Loucy (cell line): ENCODE measurements at regions not wholly inside any gene's neighbourhood (a gene's known extent, or its start where the extent isn't known, plus 50 kb on each side); places are given as distances from the start of the nearest gene placed in this dataset.

ENCODE experiments used
- H2AFZ ChIP-seq: fragments of 200-600 bp; sonication (generic); 2 replicates; pipeline ENCODE4 v1.6.0; 2016; ENCODE audit warnings: antibody characterized with exemption, mild to moderate bottlenecking, low read length, moderate library complexity
- H3F3A ChIP-seq: fragments of 200-600 bp; 2 replicates; pipeline ENCODE4 v1.6.0; 2016; ENCODE audit warnings: antibody characterized with exemption, low read depth, mild to moderate bottlenecking
- H3K27me3 ChIP-seq: fragments of 200-600 bp; sonication (generic); 2 replicates; pipeline ENCODE4 v1.6.1; 2014; ENCODE audit warnings: low read length, mild to moderate bottlenecking; ENCODE audit not compliant: insufficient read depth, poor library complexity, severe bottlenecking
- H3K36me3 ChIP-seq: fragments of 200-600 bp; sonication (generic); 2 replicates; pipeline ENCODE4 v1.6.1; 2016; ENCODE audit warnings: low read length; ENCODE audit not compliant: insufficient read depth
- H3K4me1 ChIP-seq: fragments of 200-600 bp; sonication (generic); 2 replicates; pipeline ENCODE4 v1.5.1; 2014; ENCODE audit warnings: low read length, mild to moderate bottlenecking; ENCODE audit not compliant: insufficient read depth, poor library complexity, severe bottlenecking
- H3K4me2 ChIP-seq: fragments of 200-600 bp; sonication (generic); 2 replicates; pipeline ENCODE4 v1.6.0; 2014; ENCODE audit warnings: antibody characterized with exemption, low read length, low read depth, mild to moderate bottlenecking; ENCODE audit not compliant: poor library complexity, severe bottlenecking
- H3K4me3 ChIP-seq: fragments of 200-600 bp; sonication (generic); 2 replicates; pipeline ENCODE4 v1.5.1; 2014; ENCODE audit warnings: low read length, mild to moderate bottlenecking, mixed read lengths; ENCODE audit not compliant: poor library complexity, severe bottlenecking
- H3K79me2 ChIP-seq: fragments of 200-600 bp; sonication (generic); 2 replicates; pipeline ENCODE4 v1.6.1; 2014; ENCODE audit warnings: low read length; ENCODE audit not compliant: insufficient read depth
- H3K9ac ChIP-seq: fragments of 200-600 bp; sonication (generic); 2 replicates; pipeline ENCODE4 v1.6.0; 2014; ENCODE audit warnings: mild to moderate bottlenecking, low read depth, low read length, moderate library complexity; ENCODE audit not compliant: poor library complexity, severe bottlenecking
- H3K9me2 ChIP-seq: fragments of 200-600 bp; sonication (generic); replicated peaks from 2 replicates; pipeline ENCODE4 v1.6.1; 2016; ENCODE audit warnings: low read depth, low read length, mixed read lengths
- H3K9me3 ChIP-seq: fragments of 200-600 bp; sonication (generic); 2 replicates; pipeline ENCODE4 v1.6.1; 2014; ENCODE audit warnings: mild to moderate bottlenecking, antibody characterized with exemption, low read length, low read depth; ENCODE audit not compliant: insufficient read depth
- H4K20me1 ChIP-seq: fragments of 200-600 bp; sonication (generic); 2 replicates; pipeline ENCODE4 v1.6.0; 2014; ENCODE audit warnings: antibody characterized with exemption, low read length, mild to moderate bottlenecking; ENCODE audit not compliant: insufficient read depth, poor library complexity, severe bottlenecking
- CTCF ChIP-seq: fragments of 200-600 bp; sonication (generic); conservative IDR thresholded peaks from 2 replicates; pipeline ENCODE4 v1.5.1; 2014; ENCODE audit warnings: mild to moderate bottlenecking, antibody characterized with exemption, low read length
- EZH2phosphoT487 ChIP-seq: fragments of 200-600 bp; IDR thresholded peaks from 2 replicates; pipeline ENCODE4 v1.6.1; 2018; ENCODE audit warnings: antibody characterized with exemption, mild to moderate bottlenecking, moderate library complexity, borderline replicate concordance

- TF ChIP-seq EZH2phosphoT487 = no peak
- no peak for TF ChIP-seq CTCF
- H3F3A ChIP-seq = no peaks in the 10 kb centered on the region
- no peaks in the 10 kb centered on the region for H3K9me3 ChIP-seq
- no peaks in the 10 kb centered on the region for H4K20me1 ChIP-seq
- no peak overlapping the region for H3K4me2 ChIP-seq
- H3K79me2 ChIP-seq = no peaks in the 10 kb centered on the region
- H3K9ac ChIP-seq = no peak overlapping the region
- no peaks in the 10 kb centered on the region for H3K9me2 ChIP-seq
- no peaks in the 10 kb centered on the region for H3K36me3 ChIP-seq
- no peaks in the 10 kb centered on the region for H3K27me3 ChIP-seq
- no peak overlapping the region for H2AFZ ChIP-seq
- H3K4me1 ChIP-seq = no peaks in the 10 kb centered on the region
- H3K4me3 ChIP-seq = no peak overlapping the region
Measured at GRCh38 chr2:187719510-187719909, 165.3 kb upstream of the TFPI start.

- Histone ChIP-seq H3K27me3 (no peaks in the 10 kb centered on the region), H3K9ac (no peak overlapping the region), H3K79me2 (no peaks in the 10 kb centered on the region), H4K20me1 (no peaks in the 10 kb centered on the region), H3K4me3 (no peak overlapping the region), H2AFZ (no peak overlapping the region), H3K4me2 (no peak overlapping the region), H3F3A (no peaks in the 10 kb centered on the region), H3K9me2 (no peaks in the 10 kb centered on the region), H3K36me3 (no peaks in the 10 kb centered on the region), H3K4me1 (no peaks in the 10 kb centered on the region), H3K9me3 (no peaks in the 10 kb centered on the region)
- no peak for TF ChIP-seq CTCF
- no peak for TF ChIP-seq EZH2phosphoT487
Measured at GRCh38 chr2:187748958-187749357, 194.7 kb upstream of the TFPI start.

- H3K79me2 ChIP-seq = no peaks in the 10 kb centered on the region
- H3K36me3 ChIP-seq = no peaks in the 10 kb centered on the region
- TF ChIP-seq CTCF (no peak), EZH2phosphoT487 (no peak)
- no peaks in the 10 kb centered on the region for H3K27me3 ChIP-seq
- no peak overlapping the region for H2AFZ ChIP-seq
- no peak overlapping the region for H3K9ac ChIP-seq
- H3K4me1 ChIP-seq = no peaks in the 10 kb centered on the region
- H3F3A ChIP-seq = no peaks in the 10 kb centered on the region
- no peak overlapping the region for H3K4me2 ChIP-seq
- no peaks in the 10 kb centered on the region for H3K9me3 ChIP-seq
- no peaks in the 10 kb centered on the region for H4K20me1 ChIP-seq
- no peak overlapping the region for H3K4me3 ChIP-seq
- H3K9me2 ChIP-seq = no peaks in the 10 kb centered on the region
Measured at GRCh38 chr2:187749804-187750431, 195.7 kb upstream of the TFPI start.
